Neural cell (in vitro differentiated cells): ENCODE measurements at regions not wholly inside any gene's neighbourhood (a gene's known extent, or its start where the extent isn't known, plus 50 kb on each side); places are given as distances from the start of the nearest gene placed in this dataset.

Experiments used
- EP300 ChIP-seq: fragments of 450-650 bp; conservative IDR thresholded peaks from 2 replicates; pipeline ENCODE4 v1.6.1; 2014; ENCODE audit warnings: antibody characterized with exemption, mild to moderate bottlenecking, moderate library complexity; ENCODE audit not compliant: poor library complexity, severe bottlenecking
- EZH2 ChIP-seq: fragments of 200-600, 300-800 bp; shearing (Covaris generic), sonication (generic); IDR thresholded peaks from 2 replicates; pipeline ENCODE4 v1.6.1; 2014; ENCODE audit warnings: antibody characterized with exemption, low read length, borderline replicate concordance, mild to moderate bottlenecking; ENCODE audit not compliant: insufficient read depth, poor library complexity, severe bottlenecking
- TAF1 ChIP-seq: IDR thresholded peaks from 2 replicates; pipeline ENCODE4 v1.6.1; 2012; ENCODE audit warnings: low read depth
- TF ChIP-seq, protein P1 (sequence below): fragments of 450-650 bp; IDR thresholded peaks from 2 replicates; pipeline ENCODE4 v1.5.1; 2014; ENCODE audit warnings: antibody characterized with exemption, mild to moderate bottlenecking, moderate library complexity; ENCODE audit not compliant: poor library complexity, severe bottlenecking

DNA sequence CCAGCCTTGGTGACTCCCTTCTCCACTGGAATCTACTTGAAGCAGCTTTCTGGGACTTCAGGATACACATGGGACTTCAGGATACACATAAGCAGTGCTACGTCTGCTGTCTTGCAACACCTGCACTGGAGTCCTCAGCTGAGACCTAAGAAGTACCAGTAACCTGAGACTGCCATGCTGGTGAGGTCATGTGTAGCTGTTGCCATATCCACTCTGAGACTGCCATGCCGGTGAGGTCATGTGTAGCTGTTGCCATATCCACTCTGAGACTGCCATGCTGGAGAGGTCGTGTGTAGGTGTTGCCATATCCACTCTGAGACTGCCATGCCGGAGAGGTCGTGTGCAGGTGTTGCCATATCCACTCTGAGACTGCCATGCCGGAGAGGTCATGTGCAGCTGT is 937.9 kb downstream of the EFNB2 start:
- TF ChIP-seq EP300 (no peak), EZH2 (no peak), TAF1 (no peak)
- TF ChIP-seq, protein P1, sequence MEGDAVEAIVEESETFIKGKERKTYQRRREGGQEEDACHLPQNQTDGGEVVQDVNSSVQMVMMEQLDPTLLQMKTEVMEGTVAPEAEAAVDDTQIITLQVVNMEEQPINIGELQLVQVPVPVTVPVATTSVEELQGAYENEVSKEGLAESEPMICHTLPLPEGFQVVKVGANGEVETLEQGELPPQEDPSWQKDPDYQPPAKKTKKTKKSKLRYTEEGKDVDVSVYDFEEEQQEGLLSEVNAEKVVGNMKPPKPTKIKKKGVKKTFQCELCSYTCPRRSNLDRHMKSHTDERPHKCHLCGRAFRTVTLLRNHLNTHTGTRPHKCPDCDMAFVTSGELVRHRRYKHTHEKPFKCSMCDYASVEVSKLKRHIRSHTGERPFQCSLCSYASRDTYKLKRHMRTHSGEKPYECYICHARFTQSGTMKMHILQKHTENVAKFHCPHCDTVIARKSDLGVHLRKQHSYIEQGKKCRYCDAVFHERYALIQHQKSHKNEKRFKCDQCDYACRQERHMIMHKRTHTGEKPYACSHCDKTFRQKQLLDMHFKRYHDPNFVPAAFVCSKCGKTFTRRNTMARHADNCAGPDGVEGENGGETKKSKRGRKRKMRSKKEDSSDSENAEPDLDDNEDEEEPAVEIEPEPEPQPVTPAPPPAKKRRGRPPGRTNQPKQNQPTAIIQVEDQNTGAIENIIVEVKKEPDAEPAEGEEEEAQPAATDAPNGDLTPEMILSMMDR = no peak
